Spleen (tissue), 11 donors: ENCODE measurements at regions not wholly inside any gene's neighbourhood (a gene's known extent, or its start where the extent isn't known, plus 50 kb on each side); places are given as distances from the start of the nearest gene placed in this dataset.

ENCODE experiments used
- DNase-seq: peaks from one replicate; pipeline ENCODE4 v3.0.0-alpha.2; 2020
- H3K27ac ChIP-seq, 8 donors: fragments of 200-600 bp; sonication (generic) in 7 of 8; 1 replicate in 4 of 8; 2 replicates in 4 of 8; pipeline versions ENCODE4 v1.5.0 to v1.8.0; 2016 to 2021; ENCODE audit warnings: inconsistent platforms in 4 of 8, mild to moderate bottlenecking in 4 of 8, moderate library complexity in 1 of 8
- H3K27me3 ChIP-seq, 7 donors: fragments of 200-600 bp; sonication (generic) in 6 of 7; replicated peaks in 1 of 7; 1 replicate in 4 of 7; 2 replicates in 3 of 7; pipeline versions ENCODE4 v1.5.0 to v1.8.0; 2016 to 2021; ENCODE audit warnings: inconsistent platforms in 3 of 7, mild to moderate bottlenecking in 1 of 7
- H3K36me3 ChIP-seq, 6 donors: fragments of 200-600 bp; sonication (generic) in 5 of 6; 1 replicate in 4 of 6; 2 replicates in 2 of 6; pipeline versions ENCODE4 v1.5.0 to v1.8.0; 2016 to 2021; ENCODE audit warnings: inconsistent platforms in 2 of 6
- H3K4me1 ChIP-seq, 6 donors: fragments of 200-600 bp; sonication (generic) in 5 of 6; 1 replicate in 3 of 6; 2 replicates in 3 of 6; pipeline versions ENCODE4 v1.5.0 to v1.8.0; 2016 to 2021; ENCODE audit warnings: inconsistent platforms in 3 of 6
- H3K4me3 ChIP-seq, 8 donors: fragments of 200-600 bp; sonication (generic) in 7 of 8; 1 replicate in 4 of 8; 2 replicates in 4 of 8; pipeline versions ENCODE4 v1.5.0 to v1.8.0; 2016 to 2021; ENCODE audit warnings: inconsistent platforms in 4 of 8, mild to moderate bottlenecking in 4 of 8, moderate library complexity in 2 of 8
- H3K9me3 ChIP-seq, 8 donors: fragments of 200-600 bp; sonication (generic) in 7 of 8; 1 replicate in 4 of 8; 2 replicates in 4 of 8; pipeline versions ENCODE4 v1.5.0 to v1.8.0; 2016 to 2021; ENCODE audit warnings: inconsistent platforms in 4 of 8
- POLR2A ChIP-seq, 3 donors: fragments of 450-650 bp; IDR thresholded peaks; one replicate each; pipeline ENCODE4 v1.5.1; 2017; ENCODE audit warnings: antibody characterized with exemption in 3 of 3, mild to moderate bottlenecking in 1 of 3
- POLR2AphosphoS5 ChIP-seq, 3 donors: sonication (generic); formaldehyde crosslinking; IDR thresholded peaks; one replicate each; pipeline ENCODE4 v1.5.1; 2017; ENCODE audit warnings: antibody characterized with exemption in 3 of 3
- WGBS, 5 donors: extraction: QIAGEN DNeasy Blood & Tissue Kit in 3 of 5; methylation state at CpG; one replicate each; pipeline versions ENCODE4 v1.1.5 to v1.1.7; 2013 to 2018; 5-methylcytosine and 5-hydroxymethylcytosine counted together
- intact Hi-C: fragments of 100-400 bp; cut with DNase I; formaldehyde crosslinking; loops from one replicate; pipeline ENCODE4 v1.15.0; 2023; ENCODE audit warnings: low total_unique reads
- TF ChIP-seq, protein P1 (sequence below), 11 experiments: fragments of 200-600 bp in 7 of 11; fragments of 450-650 bp in 4 of 11; sonication (generic) in 4 of 11; IDR thresholded peaks in 8 of 11; conservative IDR thresholded peaks in 3 of 11; 1 replicate in 7 of 11; 2 replicates in 4 of 11; pipeline versions ENCODE4 v1.4.0 to v1.8.0; 2016 to 2021; ENCODE audit warnings: antibody characterized with exemption in 11 of 11, inconsistent platforms in 4 of 11, mild to moderate bottlenecking in 1 of 11
- donor health status: healthy with polysubstance abuse.
- donor health status: DM: no; HTN: no; CAD: no; lungs with moderate emphysema.
- donor health status: DM: no; HTN: no; CAD: no.
- donor health status: Bipolar disorder and iron deficiency.
- donor health status: healthy.
- donor health status: DM: no; HTN: no; CAD: no.
- donor health status: DM: yes; HTN: yes; CAD: no.

DNA sequence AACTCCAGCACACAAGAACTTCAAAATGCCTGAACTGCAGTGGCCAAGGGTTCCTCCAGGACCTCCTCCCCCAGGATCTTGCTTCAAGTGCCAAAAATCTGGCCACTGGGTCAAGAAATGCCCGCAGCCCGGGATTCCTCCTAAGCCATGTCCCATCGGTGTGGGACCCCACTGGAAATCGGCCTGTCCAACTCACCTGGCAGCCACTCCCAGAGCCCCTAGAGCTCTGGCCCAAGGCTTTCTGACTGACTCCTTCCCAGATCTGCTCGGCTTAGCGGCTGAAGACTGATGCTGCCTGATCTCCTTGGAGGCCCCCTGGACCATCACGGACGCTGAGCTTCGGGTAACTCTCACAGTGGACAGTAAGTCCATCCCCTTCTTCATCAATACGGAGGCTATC is 306.4 kb downstream of the RBM43 start:
- no peak for DNase-seq
- TF ChIP-seq POLR2A (IDR thresholded peaks at IDR 0.05) = no peak
- TF ChIP-seq, protein P1, sequence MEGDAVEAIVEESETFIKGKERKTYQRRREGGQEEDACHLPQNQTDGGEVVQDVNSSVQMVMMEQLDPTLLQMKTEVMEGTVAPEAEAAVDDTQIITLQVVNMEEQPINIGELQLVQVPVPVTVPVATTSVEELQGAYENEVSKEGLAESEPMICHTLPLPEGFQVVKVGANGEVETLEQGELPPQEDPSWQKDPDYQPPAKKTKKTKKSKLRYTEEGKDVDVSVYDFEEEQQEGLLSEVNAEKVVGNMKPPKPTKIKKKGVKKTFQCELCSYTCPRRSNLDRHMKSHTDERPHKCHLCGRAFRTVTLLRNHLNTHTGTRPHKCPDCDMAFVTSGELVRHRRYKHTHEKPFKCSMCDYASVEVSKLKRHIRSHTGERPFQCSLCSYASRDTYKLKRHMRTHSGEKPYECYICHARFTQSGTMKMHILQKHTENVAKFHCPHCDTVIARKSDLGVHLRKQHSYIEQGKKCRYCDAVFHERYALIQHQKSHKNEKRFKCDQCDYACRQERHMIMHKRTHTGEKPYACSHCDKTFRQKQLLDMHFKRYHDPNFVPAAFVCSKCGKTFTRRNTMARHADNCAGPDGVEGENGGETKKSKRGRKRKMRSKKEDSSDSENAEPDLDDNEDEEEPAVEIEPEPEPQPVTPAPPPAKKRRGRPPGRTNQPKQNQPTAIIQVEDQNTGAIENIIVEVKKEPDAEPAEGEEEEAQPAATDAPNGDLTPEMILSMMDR (IDR thresholded peaks at IDR 0.05 in 8 of 11, conservative IDR thresholded peaks at IDR 0.05 in 3 of 11) = no peak
- no peak for TF ChIP-seq POLR2AphosphoS5 (IDR thresholded peaks at IDR 0.05)
- WGBS, 5 donors = 73 to 95% (median 84%) methylated on average over 10 of the region's 10 CpGs
- H3K27me3 ChIP-seq = no peaks in the 10 kb centered on the region
- H3K4me3 ChIP-seq = no peak overlapping the region
- H3K4me1 ChIP-seq = no peaks in the 10 kb centered on the region
- intact Hi-C loops = no loop called here
- H3K9me3 ChIP-seq = peaks cover 0 to 30% (median 4%) of the 10 kb centered on the region in 8 donors
- no peak overlapping the region for H3K27ac ChIP-seq
- no peaks in the 10 kb centered on the region for H3K36me3 ChIP-seq

DNA sequence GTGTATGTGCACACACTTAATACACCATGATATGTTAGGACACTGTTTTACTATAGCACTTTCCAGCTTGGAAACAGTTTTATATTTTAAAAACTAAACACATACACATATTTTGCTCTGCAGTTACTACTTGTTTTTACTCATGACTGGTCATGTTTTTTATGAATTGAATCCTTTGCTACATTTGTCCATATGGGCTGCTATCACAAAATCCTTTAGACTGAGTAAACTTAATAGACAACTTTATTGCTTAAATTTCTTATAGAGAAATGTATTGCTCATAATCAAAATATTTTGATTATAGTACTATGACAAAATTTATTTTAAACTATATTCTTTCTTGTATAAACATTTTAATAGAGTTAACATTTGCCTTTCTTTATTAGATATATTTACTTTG is 314.8 kb downstream of the RBM43 start:
- Histone ChIP-seq H3K36me3 (no peaks in the 10 kb centered on the region), H3K4me3 (no peak overlapping the region), H3K27me3 (no peaks in the 10 kb centered on the region), H3K27ac (no peak overlapping the region), H3K9me3 (peaks cover 0 to 26% (median 11%) of the 10 kb centered on the region in 8 donors), H3K4me1 (no peaks in the 10 kb centered on the region)
- TF ChIP-seq, protein P1 (IDR thresholded peaks at IDR 0.05 in 8 of 11, conservative IDR thresholded peaks at IDR 0.05 in 3 of 11) = no peak
- TF ChIP-seq POLR2AphosphoS5 (IDR thresholded peaks at IDR 0.05) (no peak), POLR2A (IDR thresholded peaks at IDR 0.05) (no peak)
- intact Hi-C loops = no loop called here
- DNase-seq = no peak

DNA sequence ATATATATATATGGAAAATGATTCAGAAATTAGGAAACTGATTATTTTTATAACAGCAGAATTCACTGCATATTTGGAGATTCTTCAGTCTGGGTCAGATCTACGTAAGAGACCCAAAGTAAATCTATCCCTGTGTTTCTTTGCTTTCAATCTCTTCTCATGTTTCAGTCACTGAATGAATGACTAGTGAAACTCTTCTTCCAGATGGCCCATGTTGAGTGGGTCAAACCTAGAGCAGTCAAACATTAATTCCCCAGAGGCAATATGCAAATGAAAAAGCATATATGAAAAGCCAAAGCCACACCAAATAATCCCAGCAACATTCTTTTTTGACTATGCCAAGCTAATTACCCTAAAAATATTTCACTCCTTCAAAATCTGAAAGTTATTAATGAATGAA is 317.3 kb downstream of the RBM43 start:
- TF ChIP-seq, protein P1 (IDR thresholded peaks at IDR 0.05 in 8 of 11, conservative IDR thresholded peaks at IDR 0.05 in 3 of 11) = no peak
- TF ChIP-seq POLR2AphosphoS5 (IDR thresholded peaks at IDR 0.05) = no peak
- TF ChIP-seq POLR2A (IDR thresholded peaks at IDR 0.05) = no peak

DNA sequence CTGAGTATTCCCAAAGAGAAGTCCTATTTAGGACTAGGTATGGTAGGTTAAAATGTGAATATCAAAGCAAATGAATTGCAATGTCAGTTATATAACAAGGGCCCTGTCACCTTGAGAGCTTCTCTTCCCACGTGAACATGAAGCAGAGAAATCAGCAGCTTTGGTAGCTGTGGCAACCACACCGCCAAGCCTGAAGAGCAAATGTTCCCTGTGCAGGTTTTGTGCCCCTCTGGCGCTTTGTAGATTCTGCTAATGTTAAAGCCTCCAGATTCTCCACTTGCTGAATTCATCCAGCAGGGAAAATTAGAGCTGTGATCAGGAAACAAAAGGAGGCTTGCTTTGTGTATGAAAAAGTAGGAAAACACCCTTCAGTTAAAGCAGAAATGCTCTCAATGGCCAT is 322.6 kb downstream of the RBM43 start:
- DNase-seq = no peak
- intact Hi-C loops = no loop called here
- Histone ChIP-seq H3K9me3 (no peaks in the 10 kb centered on the region), H3K4me1 (no peaks in the 10 kb centered on the region), H3K27me3 (no peaks in the 10 kb centered on the region), H3K4me3 (no peak overlapping the region), H3K27ac (no peak overlapping the region), H3K36me3 (no peaks in the 10 kb centered on the region)
- TF ChIP-seq, protein P1 (IDR thresholded peaks at IDR 0.05 in 8 of 11, conservative IDR thresholded peaks at IDR 0.05 in 3 of 11) = no peak
- TF ChIP-seq POLR2A (IDR thresholded peaks at IDR 0.05) (no peak), POLR2AphosphoS5 (IDR thresholded peaks at IDR 0.05) (no peak)
- WGBS, 5 donors = 72 to 89% (median 80%) methylated on average over 3 of the region's 3 CpGs

More for the DNA sequence above, 317.3 kb downstream of the RBM43 start:
- no peaks in the 10 kb centered on the region for H3K36me3 ChIP-seq
- no peak for DNase-seq
- H3K27ac ChIP-seq = no peak overlapping the region
- H3K4me1 ChIP-seq = no peaks in the 10 kb centered on the region
- intact Hi-C loops = no loop called here
- WGBS, 5 donors = 73 to 97% (median 84%) methylated on average over 1 of the region's 1 CpG
- no peaks in the 10 kb centered on the region for H3K27me3 ChIP-seq
- no peak overlapping the region for H3K4me3 ChIP-seq
- peaks cover 0 to 6% (median 0%) of the 10 kb centered on the region in 8 donors for H3K9me3 ChIP-seq
